Large intestine (tissue), 3 donors: ENCODE measurements at regions not wholly inside any gene's neighbourhood (a gene's known extent, or its start where the extent isn't known, plus 50 kb on each side); places are given as distances from the start of the nearest gene placed in this dataset.

Experiments
- DNase-seq, 2 donors: peaks; one replicate each; pipeline versions ENCODE4 v3.0.0 to v3.0.0-alpha.2; 2013
- H3K27ac ChIP-seq: one replicate; pipeline ENCODE4 v1.5.1; 2013; ENCODE audit warnings: low read length
- H3K27me3 ChIP-seq: 2 replicates; pipeline ENCODE4 v1.6.1; 2013; ENCODE audit warnings: low read length; ENCODE audit not compliant: control insufficient read depth, insufficient read depth
- H3K36me3 ChIP-seq: 2 replicates; pipeline ENCODE4 v1.6.1; 2013; ENCODE audit warnings: low read length; ENCODE audit not compliant: control insufficient read depth, insufficient read depth
- H3K4me1 ChIP-seq: one replicate; pipeline ENCODE4 v1.6.1; 2013; ENCODE audit warnings: low read length; ENCODE audit not compliant: control insufficient read depth, insufficient read depth
- H3K4me3 ChIP-seq: one replicate; pipeline ENCODE4 v1.5.1; 2013; ENCODE audit warnings: low read length
- H3K9me3 ChIP-seq: one replicate; pipeline ENCODE4 v1.6.1; 2013; ENCODE audit warnings: mild to moderate bottlenecking, low read depth, low read length, moderate library complexity; ENCODE audit not compliant: control insufficient read depth
- WGBS: methylation state at CpG from one replicate; pipeline ENCODE4 v1.1.5; 2013; ENCODE audit warnings: low lambda C conversion rate; ENCODE audit not compliant: insufficient coverage; 5-methylcytosine and 5-hydroxymethylcytosine counted together

- Histone ChIP-seq H3K4me3 (no peak overlapping the region), H3K36me3 (no peaks in the 10 kb centered on the region), H3K27ac (no peak overlapping the region), H3K27me3 (no peaks in the 10 kb centered on the region), H3K9me3 (no peaks in the 10 kb centered on the region), H3K4me1 (no peaks in the 10 kb centered on the region)
- DNase-seq: no peak
- no CpG with 5 or more reads among the region's 3 CpGs for WGBS
Observed at GRCh38 chr2:220166616-220167015, 539.2 kb downstream of the SLC4A3 start.

DNA sequence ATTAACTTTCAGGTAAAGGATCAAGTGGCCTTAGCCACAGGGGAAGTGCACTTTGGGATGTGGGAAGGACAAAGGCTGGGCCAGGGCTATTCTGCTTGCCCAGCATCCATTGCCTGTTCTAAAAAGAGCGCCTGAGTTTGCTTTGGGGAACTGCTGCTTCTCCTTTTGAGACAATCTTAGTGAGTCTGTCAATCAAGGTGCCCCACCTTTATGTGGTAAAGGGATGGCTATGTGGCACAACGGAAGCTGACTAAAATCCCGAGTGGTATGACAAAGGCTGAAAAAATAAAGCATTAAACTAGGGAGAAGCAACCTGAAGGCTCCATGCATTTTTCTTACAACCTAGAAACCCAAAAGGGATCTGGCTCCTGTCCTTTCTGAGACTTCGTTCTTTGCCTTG is 540.5 kb downstream of the SLC4A3 start:
- Histone ChIP-seq H3K4me1 (no peaks in the 10 kb centered on the region), H3K4me3 (no peak overlapping the region), H3K9me3 (no peaks in the 10 kb centered on the region), H3K27me3 (no peaks in the 10 kb centered on the region), H3K36me3 (no peaks in the 10 kb centered on the region), H3K27ac (no peak overlapping the region)
- DNase-seq: no peak
- 100% methylated on average over 1 of the region's 4 CpGs for WGBS

DNA sequence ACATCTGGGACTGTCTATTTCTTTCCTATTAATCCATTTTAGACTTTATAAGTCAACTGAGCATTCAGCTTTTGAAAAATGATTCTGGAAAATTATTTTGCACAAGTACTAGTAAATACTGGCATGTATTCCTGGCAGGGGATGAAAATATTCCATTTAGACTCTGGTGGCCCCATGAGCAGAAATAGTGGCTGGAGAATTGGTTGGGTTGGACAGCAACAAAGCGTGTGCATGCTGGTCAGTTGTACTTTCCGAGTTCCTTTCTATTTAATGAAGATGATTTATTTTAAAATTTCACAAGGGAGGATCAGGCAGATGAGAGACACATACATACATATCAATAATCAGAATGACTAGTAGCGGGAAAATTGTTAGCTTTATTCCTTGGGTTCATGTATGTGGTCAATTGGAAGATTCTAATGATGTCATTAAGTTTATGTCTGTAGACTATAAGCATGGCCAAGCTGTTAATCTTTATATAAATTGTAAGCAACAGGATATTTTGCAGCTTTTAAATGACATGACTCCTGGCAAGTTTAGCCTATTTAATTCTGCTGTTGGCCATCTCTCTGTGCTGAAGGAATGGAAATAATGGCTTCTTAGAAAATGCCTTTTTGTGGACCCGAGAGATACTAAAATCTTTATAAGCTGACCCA is 541.6 kb downstream of the SLC4A3 start:
- Histone ChIP-seq H3K27ac (no peak overlapping the region), H3K4me3 (no peak overlapping the region), H3K4me1 (no peaks in the 10 kb centered on the region), H3K9me3 (no peaks in the 10 kb centered on the region), H3K36me3 (no peaks in the 10 kb centered on the region), H3K27me3 (no peaks in the 10 kb centered on the region)
- peak in 1 of 2 donors; percentile 9 for DNase-seq
- WGBS: 100% methylated on average over 1 of the region's 4 CpGs

- Histone ChIP-seq H3K4me1 (no peaks in the 10 kb centered on the region), H3K9me3 (no peaks in the 10 kb centered on the region), H3K27me3 (no peaks in the 10 kb centered on the region), H3K27ac (no peak overlapping the region), H3K36me3 (no peaks in the 10 kb centered on the region), H3K4me3 (no peak overlapping the region)
- DNase-seq: no peak
- WGBS: no CpG with 5 or more reads among the region's 2 CpGs
Observed at GRCh38 chr2:220174826-220175225, 547.4 kb downstream of the SLC4A3 start.

DNA sequence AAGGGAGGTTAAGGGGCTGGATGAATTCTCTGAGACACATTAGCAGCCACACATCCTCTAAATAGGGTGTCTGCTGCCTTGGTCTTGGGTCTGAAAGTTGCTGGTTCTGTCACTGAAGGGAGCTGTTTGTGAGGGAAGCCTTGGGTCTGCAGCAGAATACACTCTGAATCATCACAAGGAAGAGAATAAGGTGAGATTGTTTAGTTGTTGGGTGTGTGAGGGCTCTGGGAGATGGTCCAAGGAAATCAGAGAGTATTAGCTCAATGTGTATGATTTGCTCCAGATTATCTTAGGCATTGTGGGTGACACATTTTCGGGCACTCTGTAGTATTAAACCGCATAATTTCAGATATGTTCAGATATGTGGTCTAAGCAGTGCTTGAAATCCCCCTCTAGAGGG is 548.5 kb downstream of the SLC4A3 start:
- Histone ChIP-seq H3K4me1 (no peaks in the 10 kb centered on the region), H3K27me3 (no peaks in the 10 kb centered on the region), H3K9me3 (no peaks in the 10 kb centered on the region), H3K27ac (no peak overlapping the region), H3K4me3 (no peak overlapping the region), H3K36me3 (no peaks in the 10 kb centered on the region)
- no CpG with 5 or more reads among the region's 2 CpGs for whole genome bisulfite sequencing
- no peak for DNase-seq

- H3K9me3 ChIP-seq: no peaks in the 10 kb centered on the region
Observed at GRCh38 chr2:220178991-220179695, 551.7 kb downstream of the SLC4A3 start.

GRCh38 chr2:220181165-220181564 is 553.7 kb downstream of the SLC4A3 start:
- H3K4me1 ChIP-seq: no peaks in the 10 kb centered on the region
- no peak overlapping the region for H3K4me3 ChIP-seq
- no peak for DNase-seq
- H3K27me3 ChIP-seq: no peaks in the 10 kb centered on the region
- WGBS: no CpG with 5 or more reads among the region's 1 CpG
- H3K36me3 ChIP-seq: no peaks in the 10 kb centered on the region
- no peak overlapping the region for H3K27ac ChIP-seq
- no peaks in the 10 kb centered on the region for H3K9me3 ChIP-seq

More at GRCh38 chr2:220178991-220179695, 551.7 kb downstream of the SLC4A3 start:
- Histone ChIP-seq H3K36me3 (no peaks in the 10 kb centered on the region), H3K27me3 (no peaks in the 10 kb centered on the region), H3K4me3 (no peak overlapping the region), H3K27ac (no peak overlapping the region), H3K4me1 (no peaks in the 10 kb centered on the region)
- WGBS: 100% methylated on average over 1 of the region's 6 CpGs
- DNase-seq: no peak

- no peaks in the 10 kb centered on the region for H3K4me1 ChIP-seq
- 0% methylated on average over 1 of the region's 3 CpGs for whole genome bisulfite sequencing
- H3K36me3 ChIP-seq: no peaks in the 10 kb centered on the region
- H3K27me3 ChIP-seq: no peaks in the 10 kb centered on the region
- no peak overlapping the region for H3K4me3 ChIP-seq
- no peak overlapping the region for H3K27ac ChIP-seq
- no peaks in the 10 kb centered on the region for H3K9me3 ChIP-seq
- DNase-seq: no peak
Observed at GRCh38 chr2:220182790-220183189, 555.4 kb downstream of the SLC4A3 start.

- H3K4me1 ChIP-seq: no peaks in the 10 kb centered on the region
- DNase-seq: no peak
- no peaks in the 10 kb centered on the region for H3K36me3 ChIP-seq
- H3K27me3 ChIP-seq: no peaks in the 10 kb centered on the region
- H3K4me3 ChIP-seq: no peak overlapping the region
- WGBS: no CpG with 5 or more reads among the region's 2 CpGs
- H3K27ac ChIP-seq: no peak overlapping the region
- no peaks in the 10 kb centered on the region for H3K9me3 ChIP-seq
Observed at GRCh38 chr2:220185766-220186305, 558.4 kb downstream of the SLC4A3 start.

GRCh38 chr2:220188031-220188430 is 560.6 kb downstream of the SLC4A3 start:
- no peaks in the 10 kb centered on the region for H3K27me3 ChIP-seq
- no peaks in the 10 kb centered on the region for H3K36me3 ChIP-seq
- DNase-seq: no peak
- no peaks in the 10 kb centered on the region for H3K4me1 ChIP-seq
- no peak overlapping the region for H3K4me3 ChIP-seq
- no peak overlapping the region for H3K27ac ChIP-seq
- H3K9me3 ChIP-seq: no peaks in the 10 kb centered on the region
- no CpG with 5 or more reads among the region's 2 CpGs for WGBS
